HepG2 (cell line): ENCODE measurements at regions not wholly inside any gene's neighbourhood (a gene's known extent, or its start where the extent isn't known, plus 50 kb on each side); places are given as distances from the start of the nearest gene placed in this dataset.

Experiments
- ATF3 ChIP-seq: sonication (generic); formaldehyde crosslinking; IDR thresholded peaks from 2 replicates; pipeline ENCODE4 v1.4.0; 2020; ENCODE audit warnings: missing genetic modification reagents
- CTCF ChIP-seq: sonication (generic); formaldehyde crosslinking; IDR thresholded peaks from 2 replicates; pipeline ENCODE4 v1.5.0; 2020; ENCODE audit warnings: mild to moderate bottlenecking, missing genetic modification reagents, moderate library complexity
- ELF3 ChIP-seq: IDR thresholded peaks from 2 replicates; pipeline ENCODE4 v1.6.1; 2016; ENCODE audit warnings: missing genetic modification reagents, missing compliant biosample characterization
- NR2F1 ChIP-seq, 2 experiments: fragments of 450-650 bp in 1 of 2; formaldehyde crosslinking in 1 of 2; IDR thresholded peaks; 2 replicates each; pipeline versions ENCODE4 v1.5.0 to v1.6.1; 2016 to 2020; ENCODE audit warnings: mild to moderate bottlenecking in 1 of 2, missing compliant biosample characterization in 1 of 2, missing genetic modification reagents in 1 of 2, moderate library complexity in 1 of 2
- REST ChIP-seq, 2 experiments: IDR thresholded peaks; 2 replicates each; pipeline ENCODE4 v1.6.1; 2011 to 2012; ENCODE audit warnings: low read length in 2 of 2, borderline replicate concordance in 1 of 2, low read depth in 1 of 2, mild to moderate bottlenecking in 1 of 2, moderate library complexity in 1 of 2
- SNAPC4 ChIP-seq: sonication (generic); formaldehyde crosslinking; IDR thresholded peaks from 2 replicates; pipeline ENCODE4 v1.4.0; 2020; ENCODE audit warnings: mild to moderate bottlenecking, missing genetic modification reagents
- TAF1 ChIP-seq: sonication (generic); formaldehyde crosslinking; IDR thresholded peaks from 2 replicates; pipeline ENCODE4 v1.4.0; 2020; ENCODE audit warnings: missing genetic modification reagents
- ZNF337 ChIP-seq: sonication (generic); formaldehyde crosslinking; IDR thresholded peaks from 2 replicates; pipeline ENCODE4 v1.5.1; 2020; ENCODE audit warnings: missing genetic modification reagents, low read depth, mild to moderate bottlenecking, borderline replicate concordance
- ZNF780A ChIP-seq: sonication (generic); formaldehyde crosslinking; IDR thresholded peaks from 2 replicates; pipeline ENCODE4 v1.8.0; 2022; ENCODE audit warnings: mild to moderate bottlenecking, missing genetic modification reagents, moderate library complexity
- ZXDC ChIP-seq: sonication (generic); formaldehyde crosslinking; IDR thresholded peaks from 2 replicates; pipeline ENCODE4 v1.5.0; 2020; ENCODE audit warnings: mild to moderate bottlenecking, missing genetic modification reagents

- no peak for TF ChIP-seq REST (IDR thresholded peaks at IDR 0.05; ENCODE audit: borderline replicate concordance in 1 of 2, low read depth in 1 of 2, low read length in 2 of 2)
- TF ChIP-seq ZNF780A = no peak
- TF ChIP-seq ZXDC (CRISPR knock-in tag) = no peak
- no peak for TF ChIP-seq CTCF
- no peak for TF ChIP-seq ZNF337 (CRISPR knock-in tag)
- TF ChIP-seq ELF3 (CRISPR knock-in tag) = no peak
- no peak for TF ChIP-seq SNAPC4 (CRISPR knock-in tag)
- TF ChIP-seq TAF1 (CRISPR knock-in tag) = no peak
- TF ChIP-seq ATF3 (CRISPR knock-in tag) = no peak
- no peak for TF ChIP-seq NR2F1 (CRISPR knock-in tag; IDR thresholded peaks at IDR 0.05)
These were observed 213.7 kb upstream of the P2RY1 start for GRCh38 chr3:152621006-152621868.
